GM21390 (cell line): ENCODE measurements at regions not wholly inside any gene's neighbourhood (a gene's known extent, or its start where the extent isn't known, plus 50 kb on each side); places are given as distances from the start of the nearest gene placed in this dataset.

Source experiments
- ATAC-seq: cut with Tn5 transposase; IDR thresholded peaks from one replicate; pipeline ENCODE4 v1.9.1; 2021; ENCODE audit not compliant: unreplicated experiment

DNA sequence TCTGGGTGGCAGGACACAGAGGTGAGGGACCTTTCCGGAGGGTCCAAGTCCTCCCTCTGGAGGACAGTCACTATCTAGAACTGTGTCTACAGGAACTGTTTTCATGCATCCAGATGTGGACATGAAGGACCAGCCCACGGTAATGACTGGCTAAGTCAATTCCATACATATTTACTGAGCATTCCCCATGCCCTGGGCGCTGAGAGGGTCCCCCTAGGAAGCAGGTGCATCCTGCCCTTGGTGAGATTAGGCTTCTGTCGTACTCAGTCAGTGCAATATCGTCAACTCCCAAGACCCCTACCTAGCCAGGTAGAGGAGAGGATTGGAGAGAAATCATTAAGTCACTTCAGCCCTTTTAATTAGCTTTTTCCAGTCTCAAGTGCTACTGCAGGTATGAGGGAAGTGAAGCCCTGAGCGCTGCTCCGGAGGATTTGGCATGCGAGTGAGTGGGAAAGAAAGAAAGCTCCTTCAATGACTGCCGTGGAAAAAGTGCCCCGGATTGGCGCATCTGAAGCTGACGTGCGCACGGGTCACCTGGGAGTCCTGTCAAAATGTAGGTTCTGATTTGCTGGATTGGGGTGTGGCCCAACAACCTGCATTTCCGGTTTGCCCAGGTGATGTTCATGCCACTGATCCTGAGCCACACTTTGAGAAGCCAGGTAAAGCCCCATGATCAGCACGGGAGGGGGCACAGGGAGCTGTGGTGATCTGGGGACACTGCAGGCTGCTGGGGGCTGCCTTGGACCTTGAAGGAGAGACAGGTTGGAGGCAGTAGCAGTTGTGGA, 367.4 kb upstream of the TNRC6C start:
- no peak for ATAC-seq

DNA sequence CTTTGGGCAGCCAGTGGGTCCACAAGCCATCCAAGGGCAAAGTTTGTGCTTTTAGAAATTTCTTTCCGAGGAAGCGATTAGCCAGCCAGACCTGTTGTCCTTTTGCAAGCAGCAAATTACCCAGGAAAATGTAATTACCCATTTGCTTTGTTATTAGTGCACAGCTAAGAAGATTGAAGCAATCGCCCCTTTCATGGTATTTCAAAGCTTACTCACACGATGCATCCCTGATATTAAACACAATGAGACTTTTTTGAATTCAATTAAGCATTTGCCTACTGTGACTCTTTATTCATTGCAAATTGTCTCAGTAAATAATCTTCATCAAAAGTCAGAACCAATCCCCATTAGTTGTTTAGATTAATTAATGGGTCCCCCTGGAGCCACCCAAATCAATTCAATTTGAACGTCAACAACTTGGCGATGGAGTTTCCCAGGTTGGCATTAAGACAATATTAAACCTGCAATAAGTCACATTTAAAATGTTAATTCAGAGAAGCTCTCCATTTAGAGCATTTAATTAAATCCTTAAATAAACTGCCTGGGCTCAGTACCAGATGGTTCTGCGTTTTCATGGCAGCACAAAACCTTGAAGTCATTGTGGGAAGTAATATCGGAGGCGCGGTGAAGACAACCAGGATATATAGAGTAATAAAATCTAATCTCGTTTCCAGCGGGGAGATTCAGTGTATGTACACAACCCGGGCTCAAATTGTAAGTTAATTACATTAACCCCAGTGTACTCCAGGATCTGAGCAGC, 366.2 kb upstream of the TNRC6C start:
- ATAC-seq: no peak

DNA sequence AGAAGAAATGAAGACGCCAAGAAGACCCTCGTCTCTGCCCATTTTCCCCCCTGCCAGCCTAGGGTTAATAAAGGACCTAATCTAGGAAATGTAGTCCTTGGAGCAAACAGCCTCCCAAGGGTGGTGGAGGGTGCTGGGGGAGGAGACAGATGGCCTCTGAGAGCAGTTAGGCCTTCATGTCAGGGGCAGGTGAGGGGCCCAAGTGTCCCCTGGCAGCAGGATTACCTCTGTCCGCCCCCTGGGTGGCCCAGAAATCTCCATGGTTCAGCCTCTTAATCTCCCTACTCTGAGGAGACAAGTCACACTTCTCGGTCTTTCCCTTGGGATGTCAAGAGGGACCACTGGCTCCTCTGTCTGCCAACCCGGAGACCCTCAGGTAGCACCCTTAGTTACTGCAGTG, 365.4 kb upstream of the TNRC6C start:
- no peak for ATAC-seq

DNA sequence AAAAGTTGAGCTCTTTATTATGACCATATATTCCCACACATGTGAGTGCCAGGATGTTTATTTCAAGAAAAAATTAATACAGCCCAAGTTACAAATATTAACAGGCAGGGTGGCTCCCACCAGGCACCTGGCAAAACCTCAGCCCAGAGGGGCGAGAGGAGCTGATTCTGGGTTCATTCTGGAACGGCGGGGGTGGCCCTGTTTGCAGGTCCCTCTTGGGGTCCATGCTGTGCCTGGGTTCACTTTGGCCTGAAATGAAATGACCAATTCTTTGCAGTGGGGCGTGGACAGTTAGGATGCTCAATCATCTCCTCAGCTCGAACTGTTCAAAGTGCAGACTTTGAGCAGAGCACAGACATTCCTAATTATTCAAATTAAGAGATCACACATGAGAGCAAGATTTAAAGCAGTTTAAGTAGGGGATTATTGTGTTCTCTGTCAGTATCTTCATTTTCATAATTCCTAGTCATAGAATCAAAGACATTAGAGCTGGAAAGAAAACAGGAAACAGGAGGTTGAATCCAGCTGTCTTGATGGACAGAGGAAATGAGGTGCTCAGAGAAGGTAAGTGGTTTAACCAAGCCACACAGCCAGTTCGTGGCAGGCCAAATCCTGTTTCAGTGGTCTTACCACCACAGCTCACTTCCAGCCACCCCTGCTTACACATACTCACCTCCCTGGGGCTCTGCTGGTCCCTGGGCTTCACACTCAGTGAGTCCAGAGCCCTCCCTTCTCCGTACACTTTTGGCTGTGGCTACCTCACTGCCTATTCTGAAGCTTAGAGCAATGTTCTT, 363.9 kb upstream of the TNRC6C start:
- no peak for ATAC-seq

GRCh38 chr17:77596491-77597417, 361.7 kb upstream of the TNRC6C start:
- ATAC-seq: no peak

GRCh38 chr17:77597418-77598240, 360.9 kb upstream of the TNRC6C start:
- ATAC-seq: no peak

GRCh38 chr17:77598241-77598620, 360.3 kb upstream of the TNRC6C start:
- ATAC-seq: no peak

DNA sequence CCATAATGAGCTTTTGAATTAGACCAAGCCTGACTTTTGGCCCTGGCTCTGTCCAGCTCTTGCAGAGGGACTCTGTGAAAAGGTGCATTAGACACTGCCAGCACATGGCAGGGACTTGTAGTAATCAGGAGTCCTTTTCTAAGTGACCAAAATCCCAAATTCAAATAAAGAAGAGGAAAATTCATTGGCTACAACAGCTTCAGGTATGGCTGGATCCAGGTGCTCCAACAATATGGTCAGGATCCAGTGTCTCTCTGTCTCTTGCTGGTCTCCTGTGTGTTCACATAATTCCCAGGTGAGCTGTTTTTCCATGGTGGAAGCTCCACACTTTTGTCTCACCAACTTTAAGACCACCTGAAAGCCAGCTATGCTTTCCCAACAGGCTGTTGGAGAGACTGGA, 358.8 kb upstream of the TNRC6C start:
- no peak for ATAC-seq

DNA sequence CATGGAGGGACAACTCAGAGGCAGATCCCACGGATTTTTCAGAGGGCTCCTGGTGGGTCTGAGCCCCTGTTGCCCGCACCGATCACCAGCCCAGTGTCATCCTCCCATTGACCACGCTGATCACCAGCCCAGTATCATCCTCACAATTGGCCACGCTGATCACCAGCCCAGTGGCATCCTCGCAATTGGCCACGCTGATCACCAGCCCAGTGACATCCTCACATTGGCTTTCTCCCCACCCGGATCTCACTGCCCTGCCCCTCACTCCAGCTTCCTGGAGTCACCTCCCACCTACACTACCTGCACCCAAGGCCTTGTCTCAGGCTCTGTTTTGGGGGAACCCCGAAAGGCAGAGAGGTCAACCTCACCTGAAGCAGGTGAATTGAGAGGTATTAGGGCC, 358.2 kb upstream of the TNRC6C start:
- no peak for ATAC-seq

GRCh38 chr17:77601054-77601979, 357.2 kb upstream of the TNRC6C start:
- ATAC-seq: no peak

DNA sequence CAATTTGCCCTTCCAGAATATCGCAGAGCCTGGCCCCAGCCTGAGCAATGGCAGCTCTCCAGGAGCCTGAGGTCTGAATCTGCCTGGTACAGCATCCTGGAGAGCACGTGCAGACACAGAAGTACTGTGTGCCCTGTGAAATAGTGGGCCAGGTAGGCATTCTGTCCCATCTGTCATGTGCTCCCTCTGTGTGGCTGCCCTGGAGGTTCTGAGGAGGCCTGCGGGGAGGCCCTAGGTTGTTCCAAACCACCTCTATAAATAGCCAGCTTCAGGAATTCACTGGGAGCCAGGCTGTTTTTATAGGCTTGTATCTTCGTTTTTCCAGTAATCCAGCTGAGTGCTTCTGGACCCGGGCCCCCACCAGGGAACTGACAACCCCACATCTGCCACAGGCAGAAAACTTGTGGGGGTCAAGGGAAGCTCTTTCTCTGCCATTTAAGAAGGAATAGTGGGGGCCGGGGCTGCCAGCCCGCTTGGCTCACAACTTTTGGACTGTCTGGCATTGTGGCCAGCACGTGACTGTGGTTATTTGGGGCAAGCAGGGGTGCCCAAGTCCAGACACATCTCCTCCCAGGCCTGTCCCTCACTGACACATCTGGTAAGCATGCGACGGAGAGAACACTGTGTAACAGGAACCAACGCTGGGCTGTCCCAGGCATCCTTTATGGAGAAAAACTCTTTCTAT, 356.3 kb upstream of the TNRC6C start:
- ATAC-seq: no peak

DNA sequence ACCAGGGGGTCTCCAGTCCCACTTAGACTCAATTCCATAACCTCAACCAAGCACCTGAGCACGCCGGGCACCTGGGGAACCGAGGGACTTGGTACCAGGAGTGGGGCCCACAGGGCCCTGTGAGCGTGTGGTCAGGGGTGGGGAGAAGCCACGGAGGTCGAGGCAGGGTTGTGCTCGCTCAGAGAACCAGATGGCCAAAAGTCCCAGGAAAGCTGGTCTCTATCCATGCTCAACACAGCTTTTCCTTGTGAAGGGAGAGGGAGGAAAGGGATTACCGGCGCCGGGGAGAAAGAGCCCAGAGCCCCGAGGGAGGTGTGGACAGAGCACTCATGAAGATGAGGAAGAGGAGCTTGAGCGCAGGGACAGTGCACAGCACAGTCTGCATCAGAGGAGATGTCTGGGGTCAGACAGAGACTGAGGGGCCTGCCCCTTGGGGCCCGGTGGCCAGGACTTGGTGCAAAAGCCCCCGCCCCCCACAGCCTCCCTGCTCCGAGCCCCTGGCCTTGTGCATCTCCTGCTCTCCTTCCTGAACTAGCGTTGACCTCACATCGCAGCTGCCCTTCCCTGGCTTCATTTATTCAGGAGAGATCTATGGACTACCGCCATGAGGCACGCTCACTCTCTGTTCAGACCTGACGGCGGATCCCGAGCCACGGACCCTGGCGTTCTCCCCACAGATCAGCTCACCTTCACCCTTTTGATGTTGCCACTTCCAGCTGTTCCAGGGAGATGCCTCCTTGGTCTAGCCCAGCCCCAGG, 355.4 kb upstream of the TNRC6C start:
- ATAC-seq: no peak

- no peak for ATAC-seq
These were observed 354.1 kb upstream of the TNRC6C start for GRCh38 chr17:77604301-77604972.

GRCh38 chr17:77604973-77605313, 353.6 kb upstream of the TNRC6C start:
- no peak for ATAC-seq

GRCh38 chr17:77606146-77606864, 352.2 kb upstream of the TNRC6C start:
- ATAC-seq: no peak

GRCh38 chr17:77606865-77607210, 351.7 kb upstream of the TNRC6C start:
- no peak for ATAC-seq
